Smooth muscle cell (in vitro differentiated cells): ENCODE measurements at regions not wholly inside any gene's neighbourhood (a gene's known extent, or its start where the extent isn't known, plus 50 kb on each side); places are given as distances from the start of the nearest gene placed in this dataset.
"Not testable (repeated sequence)": the region's sequence is repeated elsewhere in the genome, so short reads cannot be mapped to it uniquely, and the experiment has no call there.

Source experiments
- DNase-seq: peaks from one replicate; lab custom pipeline; 2025; ENCODE audit not compliant: unreplicated experiment; lab: John Stamatoyannopoulos, UW
- H2AFZ ChIP-seq: fragments of 200-600 bp; sonication (generic); 2 replicates; pipeline ENCODE4 v1.6.0; 2016; ENCODE audit warnings: antibody characterized with exemption, low read depth, mild to moderate bottlenecking
- H3F3A ChIP-seq: fragments of 200-600 bp; sonication (generic); 2 replicates; pipeline ENCODE4 v1.6.0; 2017; ENCODE audit warnings: antibody characterized with exemption, low read depth
- H3K27ac ChIP-seq: fragments of 200-600 bp; sonication (generic); 2 replicates; pipeline ENCODE4 v1.5.1; 2016; ENCODE audit warnings: low read depth, mild to moderate bottlenecking
- H3K27me3 ChIP-seq: fragments of 200-600 bp; sonication (generic); 2 replicates; pipeline ENCODE4 v1.6.1; 2016; ENCODE audit warnings: low read depth, mild to moderate bottlenecking
- H3K36me3 ChIP-seq: fragments of 200-600 bp; sonication (generic); 2 replicates; pipeline ENCODE4 v1.5.1; 2016; ENCODE audit warnings: low read depth
- H3K4me1 ChIP-seq: fragments of 200-600 bp; sonication (generic); 2 replicates; pipeline ENCODE4 v1.5.1; 2016; ENCODE audit warnings: low read depth
- H3K4me2 ChIP-seq: fragments of 200-600 bp; sonication (generic); 2 replicates; pipeline ENCODE4 v1.6.0; 2016; ENCODE audit warnings: mild to moderate bottlenecking
- H3K4me3 ChIP-seq: fragments of 200-600 bp; sonication (generic); 2 replicates; pipeline ENCODE4 v1.5.1; 2016; ENCODE audit warnings: mild to moderate bottlenecking
- H3K79me2 ChIP-seq: fragments of 200-600 bp; sonication (generic); 2 replicates; pipeline ENCODE4 v1.6.0; 2016; ENCODE audit warnings: low read depth, mild to moderate bottlenecking
- H3K9ac ChIP-seq: fragments of 200-600 bp; sonication (generic); 2 replicates; pipeline ENCODE4 v1.6.0; 2016; ENCODE audit warnings: low read depth
- H3K9me3 ChIP-seq: fragments of 200-600 bp; sonication (generic); replicated peaks from 2 replicates; pipeline ENCODE4 v1.5.1; 2016; ENCODE audit warnings: low read depth
- H4K20me1 ChIP-seq: fragments of 200-600 bp; sonication (generic); 2 replicates; pipeline ENCODE4 v1.6.0; 2016; ENCODE audit warnings: low read depth
- WGBS: methylation state at CpG from one replicate; pipeline ENCODE4 v1.1.7; 2016; ENCODE audit warnings: low lambda C conversion rate; 5-methylcytosine and 5-hydroxymethylcytosine counted together
- TF ChIP-seq, protein P1 (sequence below): fragments of 200-600 bp; sonication (generic); IDR thresholded peaks from 2 replicates; pipeline ENCODE4 v1.5.1; 2017; ENCODE audit warnings: borderline replicate concordance, mild to moderate bottlenecking, antibody characterized with exemption; ENCODE audit not compliant: insufficient read depth, poor library complexity, severe bottlenecking

DNA sequence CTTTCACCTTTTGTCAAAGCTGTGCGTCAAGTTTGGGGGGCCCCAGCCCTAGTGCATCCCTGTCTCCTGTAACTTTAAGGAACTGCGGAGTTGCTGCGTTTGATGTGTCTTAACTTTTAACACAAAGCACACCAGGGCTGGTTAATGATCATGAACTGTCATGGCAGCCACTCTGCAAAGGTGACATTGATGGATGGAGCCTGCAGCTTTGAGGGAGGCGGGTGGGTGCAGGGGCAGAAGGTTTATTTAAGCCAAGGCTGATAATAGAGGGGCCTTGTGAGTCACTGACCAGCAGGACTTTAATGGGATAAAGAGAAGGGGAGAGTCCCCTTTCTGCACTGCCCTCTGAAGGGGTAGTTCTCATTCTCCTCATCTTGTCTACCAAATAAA, 190.2 kb upstream of the GATA6 start:
- H3K9ac ChIP-seq, result no peak overlapping the region
- no peaks in the 10 kb centered on the region for H3K36me3 ChIP-seq
- no peaks in the 10 kb centered on the region for H3K4me1 ChIP-seq
- H3K4me3 ChIP-seq, result no peak overlapping the region
- H3F3A ChIP-seq, result no peaks in the 10 kb centered on the region
- DNase-seq, result no peak
- H3K79me2 ChIP-seq, result no peaks in the 10 kb centered on the region
- H3K4me2 ChIP-seq, result no peak overlapping the region
- H3K9me3 ChIP-seq, result no peaks in the 10 kb centered on the region
- H3K27ac ChIP-seq, result no peak overlapping the region
- H4K20me1 ChIP-seq, result no peaks in the 10 kb centered on the region
- no peaks in the 10 kb centered on the region for H3K27me3 ChIP-seq
- TF ChIP-seq, protein P1, sequence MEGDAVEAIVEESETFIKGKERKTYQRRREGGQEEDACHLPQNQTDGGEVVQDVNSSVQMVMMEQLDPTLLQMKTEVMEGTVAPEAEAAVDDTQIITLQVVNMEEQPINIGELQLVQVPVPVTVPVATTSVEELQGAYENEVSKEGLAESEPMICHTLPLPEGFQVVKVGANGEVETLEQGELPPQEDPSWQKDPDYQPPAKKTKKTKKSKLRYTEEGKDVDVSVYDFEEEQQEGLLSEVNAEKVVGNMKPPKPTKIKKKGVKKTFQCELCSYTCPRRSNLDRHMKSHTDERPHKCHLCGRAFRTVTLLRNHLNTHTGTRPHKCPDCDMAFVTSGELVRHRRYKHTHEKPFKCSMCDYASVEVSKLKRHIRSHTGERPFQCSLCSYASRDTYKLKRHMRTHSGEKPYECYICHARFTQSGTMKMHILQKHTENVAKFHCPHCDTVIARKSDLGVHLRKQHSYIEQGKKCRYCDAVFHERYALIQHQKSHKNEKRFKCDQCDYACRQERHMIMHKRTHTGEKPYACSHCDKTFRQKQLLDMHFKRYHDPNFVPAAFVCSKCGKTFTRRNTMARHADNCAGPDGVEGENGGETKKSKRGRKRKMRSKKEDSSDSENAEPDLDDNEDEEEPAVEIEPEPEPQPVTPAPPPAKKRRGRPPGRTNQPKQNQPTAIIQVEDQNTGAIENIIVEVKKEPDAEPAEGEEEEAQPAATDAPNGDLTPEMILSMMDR, result no peak
- 41% methylated on average over 4 of the region's 4 CpGs for WGBS
- H2AFZ ChIP-seq, result no peak overlapping the region

DNA sequence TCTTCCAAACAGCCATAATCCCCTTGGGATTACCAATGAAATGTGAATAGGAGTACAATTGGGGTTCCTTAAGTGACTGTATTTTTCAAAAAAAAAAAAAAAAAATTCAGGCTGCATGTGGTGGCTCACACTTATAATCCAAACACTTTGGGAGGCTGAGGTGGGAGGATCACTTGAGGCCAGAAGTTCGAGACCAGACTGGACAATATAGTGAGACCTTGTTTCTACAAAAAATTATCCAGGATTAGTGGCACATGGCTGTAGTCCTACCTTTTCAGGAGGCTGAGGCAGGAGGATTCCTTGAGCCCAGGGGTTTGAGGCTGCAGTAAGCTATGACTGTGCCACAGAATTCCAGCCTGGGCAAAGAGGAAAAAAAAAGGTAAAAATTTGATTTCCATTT, 189.6 kb upstream of the GATA6 start:
- H3K4me1 ChIP-seq, result no peaks in the 10 kb centered on the region
- H3K27me3 ChIP-seq, result no peaks in the 10 kb centered on the region
- H4K20me1 ChIP-seq, result no peaks in the 10 kb centered on the region
- H3K4me3 ChIP-seq, result no peak overlapping the region
- H2AFZ ChIP-seq, result no peak overlapping the region
- H3K4me2 ChIP-seq, result no peak overlapping the region
- 94% methylated on average over 1 of the region's 1 CpG for WGBS
- DNase-seq, result no peak
- no peaks in the 10 kb centered on the region for H3K36me3 ChIP-seq
- H3K27ac ChIP-seq, result no peak overlapping the region
- H3K9ac ChIP-seq, result no peak overlapping the region
- no peaks in the 10 kb centered on the region for H3K9me3 ChIP-seq
- TF ChIP-seq, protein P1, result no peak
- no peaks in the 10 kb centered on the region for H3K79me2 ChIP-seq
- H3F3A ChIP-seq, result no peaks in the 10 kb centered on the region

DNA sequence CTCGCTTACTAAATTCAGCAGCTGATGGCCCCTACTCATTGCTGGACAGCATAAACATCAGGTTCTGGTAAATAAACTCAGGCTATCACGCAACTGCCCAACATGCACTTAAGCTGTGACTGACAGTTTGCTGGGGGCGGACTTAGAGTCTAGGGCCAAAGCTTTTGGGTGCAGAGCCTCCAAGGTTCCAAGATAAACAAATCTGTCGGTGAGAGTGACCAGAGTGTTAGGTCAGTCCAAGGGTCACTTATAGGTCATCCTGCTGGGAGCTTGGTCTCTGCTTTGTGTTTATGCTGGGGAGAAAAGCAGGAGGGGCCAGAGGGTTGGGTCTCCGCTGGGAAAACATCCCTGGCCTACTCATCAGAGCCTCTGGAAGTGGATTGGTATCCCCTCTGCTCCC, 188.6 kb upstream of the GATA6 start:
- no peak overlapping the region for H3K4me2 ChIP-seq
- 64% methylated on average over 5 of the region's 5 CpGs for WGBS
- no peaks in the 10 kb centered on the region for H3K36me3 ChIP-seq
- H3K4me3 ChIP-seq, result no peak overlapping the region
- H3K9me3 ChIP-seq, result no peaks in the 10 kb centered on the region
- H3K27me3 ChIP-seq, result no peaks in the 10 kb centered on the region
- no peak for DNase-seq
- no peaks in the 10 kb centered on the region for H4K20me1 ChIP-seq
- no peaks in the 10 kb centered on the region for H3F3A ChIP-seq
- TF ChIP-seq, protein P1, result no peak
- H3K79me2 ChIP-seq, result no peaks in the 10 kb centered on the region
- no peak overlapping the region for H3K9ac ChIP-seq
- no peak overlapping the region for H2AFZ ChIP-seq
- H3K27ac ChIP-seq, result no peak overlapping the region
- no peaks in the 10 kb centered on the region for H3K4me1 ChIP-seq

DNA sequence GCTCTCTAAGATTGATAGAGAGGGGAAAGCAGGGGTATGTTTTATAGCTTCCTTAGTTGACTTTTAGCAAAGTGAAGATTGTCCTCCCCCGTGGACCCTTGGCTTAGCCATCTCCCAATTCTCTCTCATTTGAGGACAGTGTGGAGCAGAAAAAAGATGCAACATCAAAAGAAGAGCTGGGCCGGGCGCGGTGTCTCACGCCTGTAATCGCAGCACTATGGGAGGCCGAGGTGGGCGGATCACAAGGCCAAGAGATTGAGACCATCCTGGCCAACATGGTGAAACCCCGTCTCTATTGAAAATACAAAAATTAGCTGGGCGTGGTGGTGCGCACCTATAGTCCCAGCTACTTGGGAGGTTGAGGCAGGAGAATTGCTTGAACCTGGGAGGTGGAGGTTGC, 187.9 kb upstream of the GATA6 start:
- not testable (repeated sequence) for H3K9ac ChIP-seq, H3K4me3 ChIP-seq, H3K27ac ChIP-seq, H3K4me1 ChIP-seq, H3K36me3 ChIP-seq, H2AFZ ChIP-seq, H3K4me2 ChIP-seq, DNase-seq, H3F3A ChIP-seq, H3K79me2 ChIP-seq, H4K20me1 ChIP-seq, H3K27me3 ChIP-seq, H3K9me3 ChIP-seq
- 95% methylated on average over 11 of the region's 11 CpGs for WGBS
